RPMI7951 (cell line): ENCODE measurements at regions not wholly inside any gene's neighbourhood (a gene's known extent, or its start where the extent isn't known, plus 50 kb on each side); places are given as distances from the start of the nearest gene placed in this dataset.
A peak's percentile ranks its signal among the peaks of the same experiment; 100 is the strongest.

Experiments
- DNase-seq: peaks from one replicate; pipeline ENCODE4 v3.0.0-alpha.2; 2012; ENCODE audit warnings: low read depth

GRCh38 chr2:176424746-176425145, 155.5 kb downstream of the MTX2 start:
- no peak for DNase-seq

- DNase-seq, result no peak
Measured at GRCh38 chr2:176427549-176427948, 158.3 kb downstream of the MTX2 start.

DNA sequence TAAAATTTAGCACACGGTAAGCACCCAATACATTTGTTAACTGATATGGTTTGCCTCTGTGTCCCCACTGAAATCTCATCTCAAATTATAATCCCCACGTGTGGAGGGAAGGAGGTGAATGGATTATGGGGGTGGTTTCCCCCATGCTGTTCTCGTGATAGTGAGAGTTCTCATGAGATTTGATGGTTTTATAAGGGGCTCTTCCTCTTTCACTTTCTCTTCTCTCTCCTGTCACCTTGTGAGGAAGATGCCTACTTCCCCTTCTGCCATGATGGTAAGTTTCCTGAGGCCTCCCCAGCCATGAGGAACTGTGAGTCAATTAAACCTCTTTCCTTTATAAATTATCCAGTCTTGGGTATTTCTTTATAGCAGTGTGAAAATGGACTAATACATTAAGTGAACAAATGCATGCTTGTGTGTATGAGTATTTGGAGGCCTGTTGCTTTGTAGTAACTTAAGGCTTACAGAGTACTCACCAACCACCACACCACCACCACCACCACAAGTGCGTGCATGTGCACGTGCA, 159.8 kb downstream of the MTX2 start:
- peak; percentile 46 for DNase-seq

DNA sequence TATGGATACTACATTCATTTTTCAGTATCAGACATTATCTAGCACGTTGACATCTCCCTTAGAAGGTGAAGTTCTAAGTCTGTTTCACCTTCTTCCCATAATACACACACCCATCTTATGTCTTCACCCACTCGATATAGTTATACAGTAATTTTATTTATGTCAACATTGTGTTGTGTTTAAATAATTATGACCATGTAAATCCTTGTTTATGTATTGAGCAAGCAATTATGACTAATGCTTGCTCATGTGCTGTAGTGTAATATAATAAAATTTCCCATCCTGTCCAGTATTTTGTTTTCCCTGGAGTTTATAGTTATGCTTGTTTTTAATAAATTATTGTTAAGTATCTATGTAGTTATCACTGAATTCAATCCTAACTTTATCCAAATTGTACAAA, 163.2 kb downstream of the MTX2 start:
- no peak for DNase-seq

DNA sequence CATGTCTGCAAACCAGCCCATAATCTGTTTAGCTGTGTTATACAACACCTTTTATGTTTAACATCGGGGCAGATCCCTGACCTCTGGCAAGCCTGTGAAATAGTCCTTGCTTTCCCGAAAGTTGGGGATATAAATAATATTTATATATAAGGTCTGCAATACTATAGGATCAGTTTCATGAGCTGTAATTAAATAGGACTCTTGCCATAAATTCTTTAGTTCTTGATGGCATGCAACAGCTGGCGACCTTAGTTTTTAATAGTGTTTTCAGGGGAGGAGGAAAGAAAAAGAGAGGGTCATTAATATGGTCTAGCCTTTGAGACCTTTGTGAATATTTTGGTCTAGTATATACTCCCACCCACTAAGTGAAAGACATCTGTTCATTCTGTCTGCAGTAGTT, 166.5 kb downstream of the MTX2 start:
- DNase-seq, result no peak

- no peak for DNase-seq
Measured at GRCh38 chr2:176443946-176444345, 174.7 kb downstream of the MTX2 start.

GRCh38 chr2:176445956-176446355, 176.7 kb downstream of the MTX2 start:
- peak; percentile 84 for DNase-seq

GRCh38 chr2:176446718-176447414, 177.6 kb downstream of the MTX2 start:
- DNase-seq, result no peak

DNA sequence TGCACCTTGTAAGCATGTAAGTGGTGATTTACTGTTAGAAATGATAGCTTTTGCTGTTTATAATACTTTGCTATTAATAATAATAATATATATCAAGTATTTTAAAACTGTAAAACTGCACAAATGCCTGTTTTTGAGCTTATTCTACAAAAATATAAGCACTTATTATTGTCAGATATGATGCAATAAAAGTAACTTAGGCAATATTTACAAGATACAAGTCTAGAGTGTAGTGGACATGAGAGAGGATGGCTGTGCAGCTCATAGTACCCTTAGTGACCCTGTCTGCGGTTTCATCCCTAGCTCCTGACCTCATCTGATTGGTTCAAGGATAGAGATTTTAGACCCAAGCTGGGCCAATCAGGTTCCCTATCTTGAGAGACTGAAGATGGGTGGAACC, 178.4 kb downstream of the MTX2 start:
- DNase-seq, result no peak

- no peak for DNase-seq
Measured at GRCh38 chr2:176449852-176450251, 180.6 kb downstream of the MTX2 start.

DNA sequence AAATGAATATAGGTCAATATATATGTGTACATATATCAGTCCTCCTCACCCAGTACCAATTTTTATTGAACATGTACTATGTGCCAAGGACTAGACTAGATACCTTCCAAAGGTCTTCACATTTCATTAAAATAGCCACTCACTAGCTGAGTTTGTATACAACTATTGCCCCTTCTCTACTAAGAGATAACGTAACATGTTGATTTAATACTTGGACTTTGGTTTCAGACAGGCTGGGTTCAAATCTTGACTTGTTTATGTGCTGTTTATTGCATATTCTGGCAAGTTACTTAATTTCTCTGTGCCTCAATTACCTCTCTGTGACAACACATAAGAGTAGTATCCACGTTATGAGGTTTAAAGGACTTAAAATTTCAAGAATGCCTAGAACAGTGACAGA, 184.5 kb downstream of the MTX2 start:
- no peak for DNase-seq

DNA sequence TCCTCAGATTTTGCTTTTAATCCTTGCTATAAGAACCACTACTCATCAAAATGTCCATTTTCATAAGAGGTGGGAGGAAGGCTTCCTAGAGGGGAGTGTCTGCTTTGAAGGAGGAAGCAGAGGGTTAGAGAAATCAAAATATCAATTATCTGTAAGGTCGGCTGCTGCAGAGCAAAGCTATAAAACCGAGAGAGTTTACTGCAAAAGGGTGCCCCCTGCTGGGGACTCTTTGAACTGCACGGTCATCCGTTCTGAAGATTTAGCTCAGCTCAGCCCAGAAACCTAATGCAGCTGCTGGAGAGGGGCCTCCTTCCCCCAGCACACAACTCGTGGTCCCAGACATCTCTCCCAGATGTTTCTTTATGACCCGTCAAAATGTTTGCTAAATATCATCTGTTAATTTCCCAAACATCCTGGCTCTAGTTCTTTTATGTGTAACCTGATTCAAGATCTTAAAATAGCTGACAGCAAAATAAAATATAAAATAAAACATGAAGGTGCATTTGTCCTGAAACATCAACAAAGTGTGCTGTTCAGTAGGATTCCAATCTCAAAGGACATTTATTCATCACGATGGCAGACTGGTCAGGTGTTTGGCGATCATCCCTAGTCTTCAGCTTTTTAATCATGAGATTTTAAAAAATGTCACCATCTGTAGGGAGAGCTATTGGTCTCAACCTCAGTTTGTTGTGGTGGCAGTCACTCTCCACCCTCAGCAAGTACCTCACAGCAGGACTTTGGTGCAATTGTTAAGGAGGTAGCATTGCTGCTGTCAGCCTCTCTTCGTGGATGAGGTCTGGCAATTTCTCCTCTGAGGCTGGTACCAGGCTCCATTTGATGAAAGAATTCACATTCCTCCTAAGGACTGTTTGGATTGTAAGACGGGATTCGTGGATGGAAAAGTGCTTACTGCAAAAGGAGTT, 185.9 kb downstream of the MTX2 start:
- DNase-seq, result peak; percentile 71

DNA sequence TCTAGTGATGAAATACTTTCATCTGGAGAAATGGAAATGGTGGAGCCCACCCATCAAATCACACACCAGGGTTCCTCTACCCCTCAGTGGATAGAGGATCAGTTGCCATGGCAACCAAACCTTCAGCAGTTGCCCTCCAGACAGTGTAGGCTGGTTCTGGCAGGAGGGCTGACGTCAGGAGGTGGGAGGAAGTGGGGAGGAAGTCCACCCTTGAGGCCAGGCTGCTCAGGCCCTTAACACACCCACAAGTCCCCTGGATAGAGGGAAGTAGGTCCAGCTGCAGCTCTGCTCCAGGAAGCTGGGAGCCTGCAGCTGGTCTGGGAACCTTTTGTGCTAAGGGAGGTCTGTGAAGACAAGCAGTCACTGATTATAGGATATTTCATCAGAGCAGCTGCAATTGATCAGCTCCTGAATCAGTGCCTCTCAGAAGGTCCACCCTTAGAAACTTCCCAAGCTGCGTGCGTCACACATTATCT, 186.6 kb downstream of the MTX2 start:
- peak; percentile 76 for DNase-seq

- DNase-seq, result no peak
Measured at GRCh38 chr2:176457481-176457880, 188.2 kb downstream of the MTX2 start.

DNA sequence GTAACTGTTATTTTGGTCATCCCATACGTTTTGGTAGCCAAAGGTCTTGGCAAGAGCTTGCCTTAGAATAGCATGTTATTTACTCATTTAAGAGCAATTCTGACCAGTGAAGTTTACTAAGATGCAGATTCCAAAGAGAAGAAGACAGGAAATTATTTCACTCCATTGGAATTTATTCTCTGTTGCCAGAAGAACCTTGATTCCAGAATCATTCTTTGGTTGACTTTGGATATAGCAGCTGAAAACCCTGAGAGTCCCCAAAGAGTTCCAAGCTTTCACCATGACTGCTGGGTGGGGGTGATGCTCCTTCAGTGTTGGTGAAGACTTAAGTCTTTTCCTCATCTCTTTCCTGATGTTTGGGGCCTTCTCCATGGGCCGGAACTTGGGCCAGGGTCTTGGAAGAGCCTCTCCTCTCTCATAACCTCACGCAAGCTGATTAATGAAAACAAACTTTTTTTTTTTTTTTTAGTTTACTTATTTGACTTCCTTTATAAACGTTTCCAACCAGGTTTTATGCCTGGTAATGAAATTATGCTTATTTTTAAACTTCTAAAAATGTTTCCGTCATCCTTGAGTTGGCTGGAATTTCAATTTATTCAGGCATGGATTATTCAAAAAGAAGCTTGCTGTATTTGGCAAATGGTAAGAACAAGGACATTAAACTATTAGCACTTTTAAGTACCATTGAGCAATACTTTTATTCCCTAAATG, 192.0 kb downstream of the MTX2 start:
- DNase-seq, result peak; percentile 48

- DNase-seq, result no peak
Measured at GRCh38 chr2:176461809-176462670, 192.8 kb downstream of the MTX2 start.

DNA sequence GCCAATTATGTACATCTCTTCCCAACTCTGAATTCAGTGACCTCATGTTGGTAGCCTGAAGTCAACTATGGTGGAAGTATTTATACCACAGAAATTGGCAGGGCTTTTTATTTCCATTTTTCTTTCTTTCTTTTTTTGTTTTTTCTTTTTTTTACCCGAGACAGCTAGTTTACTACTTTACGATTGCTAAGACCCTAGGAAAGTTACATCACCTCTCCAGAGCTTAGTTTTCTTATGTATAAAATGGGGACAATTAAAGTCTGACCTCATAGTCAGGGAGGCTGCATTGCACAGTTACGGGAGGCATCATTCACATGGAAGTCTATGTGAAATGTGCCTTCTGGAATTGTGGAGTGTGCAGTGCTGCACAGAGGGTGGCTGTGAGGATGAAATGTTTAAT, 194.3 kb downstream of the MTX2 start:
- DNase-seq, result no peak

GRCh38 chr2:176464886-176465564, 195.8 kb downstream of the MTX2 start:
- peak; percentile 31 for DNase-seq

- DNase-seq, result no peak
Measured at GRCh38 chr2:176466918-176467452, 197.7 kb downstream of the MTX2 start.

- no peak for DNase-seq
Measured at GRCh38 chr2:176467595-176467994, 198.4 kb downstream of the MTX2 start.
